ENCODE measurements at regions not wholly inside any gene's neighbourhood (a gene's known extent, or its start where the extent isn't known, plus 50 kb on each side); places are given as distances from the start of the nearest gene placed in this dataset.

- Mint-ChIP-seq H3K36me3 (ENCODE audit: unreplicated experiment) (peaks cover 2% of the 10 kb centered on the region), H3K9me3 (ENCODE audit: unreplicated experiment) (no peaks in the 10 kb centered on the region), H3K27ac (ENCODE audit: unreplicated experiment) (no peak overlapping the region), H3K4me1 (ENCODE audit: unreplicated experiment) (peaks cover 2% of the 10 kb centered on the region), H3K4me3 (ENCODE audit: unreplicated experiment) (no peak overlapping the region), H3K27me3 (ENCODE audit: unreplicated experiment) (peaks cover 22% of the 10 kb centered on the region)
- no peak for DNase-seq (ENCODE audit: extremely low spot score, unreplicated experiment)
- TF ChIP-seq CTCF (IDR thresholded peaks at IDR 0.05): no peak
Observed at GRCh38 chr10:44014644-44015250, 366.1 kb upstream of the ZNF32 start.

- H3K36me3 Mint-ChIP-seq (ENCODE audit: unreplicated experiment): peaks cover 2% of the 10 kb centered on the region
- H3K27me3 Mint-ChIP-seq (ENCODE audit: unreplicated experiment): peaks cover 22% of the 10 kb centered on the region
- H3K27ac Mint-ChIP-seq (ENCODE audit: unreplicated experiment): no peak overlapping the region
- no peak for DNase-seq (ENCODE audit: extremely low spot score, unreplicated experiment)
- peaks cover 5% of the 10 kb centered on the region for H3K4me1 Mint-ChIP-seq (ENCODE audit: unreplicated experiment)
- H3K9me3 Mint-ChIP-seq (ENCODE audit: unreplicated experiment): no peaks in the 10 kb centered on the region
- TF ChIP-seq CTCF (IDR thresholded peaks at IDR 0.05): no peak
- no peak overlapping the region for H3K4me3 Mint-ChIP-seq (ENCODE audit: unreplicated experiment)
Observed at GRCh38 chr10:44013981-44014380, 365.3 kb upstream of the ZNF32 start.

GRCh38 chr10:44012921-44013320 lies 364.2 kb upstream of the ZNF32 start:
- TF ChIP-seq CTCF (IDR thresholded peaks at IDR 0.05): no peak
- Mint-ChIP-seq H3K4me3 (ENCODE audit: unreplicated experiment) (no peak overlapping the region), H3K4me1 (ENCODE audit: unreplicated experiment) (peaks cover 8% of the 10 kb centered on the region), H3K36me3 (ENCODE audit: unreplicated experiment) (no peaks in the 10 kb centered on the region), H3K9me3 (ENCODE audit: unreplicated experiment) (no peaks in the 10 kb centered on the region), H3K27ac (ENCODE audit: unreplicated experiment) (no peak overlapping the region), H3K27me3 (ENCODE audit: unreplicated experiment) (peaks cover 22% of the 10 kb centered on the region)
- DNase-seq (ENCODE audit: extremely low spot score, unreplicated experiment): no peak

- Mint-ChIP-seq H3K27me3 (ENCODE audit: unreplicated experiment) (peaks cover 28% of the 10 kb centered on the region), H3K9me3 (ENCODE audit: unreplicated experiment) (no peaks in the 10 kb centered on the region), H3K36me3 (ENCODE audit: unreplicated experiment) (no peaks in the 10 kb centered on the region), H3K4me1 (ENCODE audit: unreplicated experiment) (peaks cover 8% of the 10 kb centered on the region), H3K4me3 (ENCODE audit: unreplicated experiment) (no peak overlapping the region), H3K27ac (ENCODE audit: unreplicated experiment) (no peak overlapping the region)
- DNase-seq (ENCODE audit: extremely low spot score, unreplicated experiment): no peak
- no peak for TF ChIP-seq CTCF (IDR thresholded peaks at IDR 0.05)
Observed at GRCh38 chr10:44011603-44011981, 362.9 kb upstream of the ZNF32 start.

GRCh38 chr10:44010873-44011602 lies 362.4 kb upstream of the ZNF32 start:
- no peak for TF ChIP-seq CTCF (IDR thresholded peaks at IDR 0.05)
- Mint-ChIP-seq H3K4me1 (ENCODE audit: unreplicated experiment) (peaks cover 8% of the 10 kb centered on the region), H3K27me3 (ENCODE audit: unreplicated experiment) (peaks cover 26% of the 10 kb centered on the region), H3K27ac (ENCODE audit: unreplicated experiment) (no peak overlapping the region), H3K4me3 (ENCODE audit: unreplicated experiment) (no peak overlapping the region), H3K9me3 (ENCODE audit: unreplicated experiment) (no peaks in the 10 kb centered on the region), H3K36me3 (ENCODE audit: unreplicated experiment) (no peaks in the 10 kb centered on the region)
- DNase-seq (ENCODE audit: extremely low spot score, unreplicated experiment): no peak

All from osteocyte (in vitro differentiated cells).